T-helper 1 cell treated with Interleukin-12 subunit alpha and Interleukin-12 subunit beta and Interleukin-4 antibody, amounts not matched to agents 30 ng/mL and 1 ng/mL, for 36 hours (primary cell): ENCODE measurements at regions not wholly inside any gene's neighbourhood (a gene's known extent, or its start where the extent isn't known, plus 50 kb on each side); places are given as distances from the start of the nearest gene placed in this dataset.

Experiments
- intact Hi-C: fragments of 100-400 bp; cut with micrococcal nuclease; formaldehyde crosslinking; loops from one replicate; pipeline ENCODE4 v1.15.1; 2024

GRCh38 chr4:43243433-43244116 is 351.1 kb downstream of the GRXCR1 start:
- intact Hi-C loops, result no loop called here

GRCh38 chr4:43244688-43245382 is 352.3 kb downstream of the GRXCR1 start:
- intact Hi-C loops, result no loop called here

GRCh38 chr4:43251841-43252240 is 359.3 kb downstream of the GRXCR1 start:
- intact Hi-C loops, result no loop called here

- intact Hi-C loops, result no loop called here
Measured at GRCh38 chr4:43253541-43253940, 361.0 kb downstream of the GRXCR1 start.

GRCh38 chr4:43264730-43265129 is 372.2 kb downstream of the GRXCR1 start:
- intact Hi-C loops, result no loop called here

- intact Hi-C loops, result no loop called here
Measured at GRCh38 chr4:43271946-43272345, 379.4 kb downstream of the GRXCR1 start.

GRCh38 chr4:43274376-43274775 is 381.9 kb downstream of the GRXCR1 start:
- intact Hi-C loops, result no loop called here

GRCh38 chr4:43275779-43276178 is 383.3 kb downstream of the GRXCR1 start:
- intact Hi-C loops, result no loop called here

- intact Hi-C loops, result no loop called here
Measured at GRCh38 chr4:43276321-43276720, 383.8 kb downstream of the GRXCR1 start.

GRCh38 chr4:43277003-43277402 is 384.5 kb downstream of the GRXCR1 start:
- intact Hi-C loops, result no loop called here

GRCh38 chr4:43282534-43282933 is 390.0 kb downstream of the GRXCR1 start:
- intact Hi-C loops, result no loop called here

GRCh38 chr4:43286137-43286536 is 393.6 kb downstream of the GRXCR1 start:
- intact Hi-C loops, result no loop called here

GRCh38 chr4:43296946-43297528 is 404.5 kb downstream of the GRXCR1 start:
- intact Hi-C loops, result no loop called here

- intact Hi-C loops, result no loop called here
Measured at GRCh38 chr4:43316813-43317212, 424.3 kb downstream of the GRXCR1 start.

GRCh38 chr4:43325220-43325967 is 432.9 kb downstream of the GRXCR1 start:
- intact Hi-C loops, result no loop called here

- intact Hi-C loops, result no loop called here
Measured at GRCh38 chr4:43330288-43330687, 437.8 kb downstream of the GRXCR1 start.

GRCh38 chr4:43331226-43332051 is 438.9 kb downstream of the GRXCR1 start:
- intact Hi-C loops, result no loop called here

GRCh38 chr4:43332052-43332425 is 439.5 kb downstream of the GRXCR1 start:
- intact Hi-C loops, result no loop called here

GRCh38 chr4:43337707-43338106 is 445.2 kb downstream of the GRXCR1 start:
- intact Hi-C loops, result no loop called here

GRCh38 chr4:43339435-43339834 is 446.9 kb downstream of the GRXCR1 start:
- intact Hi-C loops, result no loop called here

- intact Hi-C loops, result no loop called here
Measured at GRCh38 chr4:43341741-43342140, 449.2 kb downstream of the GRXCR1 start.
